Tibial nerve (tissue), 4 donors: ENCODE measurements at regions not wholly inside any gene's neighbourhood (a gene's known extent, or its start where the extent isn't known, plus 50 kb on each side); places are given as distances from the start of the nearest gene placed in this dataset.

Source experiments
- EP300 ChIP-seq, 2 donors: sonication (generic); formaldehyde crosslinking; IDR thresholded peaks; one replicate each; pipeline ENCODE4 v1.6.1; 2017; ENCODE audit warnings: antibody characterized with exemption in 2 of 2, mild to moderate bottlenecking in 1 of 2
- POLR2A ChIP-seq, 2 donors: fragments of 450-650 bp; IDR thresholded peaks; one replicate each; pipeline ENCODE4 v1.6.1; 2017; ENCODE audit warnings: antibody characterized with exemption in 2 of 2, mild to moderate bottlenecking in 2 of 2, moderate library complexity in 2 of 2
- TF ChIP-seq, protein P1 (sequence below), 5 experiments: fragments of 200-600 bp in 3 of 5; fragments of 450-650 bp in 2 of 5; sonication (generic) in 3 of 5; IDR thresholded peaks; one replicate each; pipeline ENCODE4 v1.5.1; 2016 to 2019; ENCODE audit warnings: antibody characterized with exemption in 5 of 5, mild to moderate bottlenecking in 3 of 5, moderate library complexity in 2 of 5

GRCh38 chr6:14781772-14782525, 463.9 kb upstream of the JARID2 start:
- TF ChIP-seq POLR2A (IDR thresholded peaks at IDR 0.05): no peak
- no peak for TF ChIP-seq EP300 (IDR thresholded peaks at IDR 0.05)
- TF ChIP-seq, protein P1, sequence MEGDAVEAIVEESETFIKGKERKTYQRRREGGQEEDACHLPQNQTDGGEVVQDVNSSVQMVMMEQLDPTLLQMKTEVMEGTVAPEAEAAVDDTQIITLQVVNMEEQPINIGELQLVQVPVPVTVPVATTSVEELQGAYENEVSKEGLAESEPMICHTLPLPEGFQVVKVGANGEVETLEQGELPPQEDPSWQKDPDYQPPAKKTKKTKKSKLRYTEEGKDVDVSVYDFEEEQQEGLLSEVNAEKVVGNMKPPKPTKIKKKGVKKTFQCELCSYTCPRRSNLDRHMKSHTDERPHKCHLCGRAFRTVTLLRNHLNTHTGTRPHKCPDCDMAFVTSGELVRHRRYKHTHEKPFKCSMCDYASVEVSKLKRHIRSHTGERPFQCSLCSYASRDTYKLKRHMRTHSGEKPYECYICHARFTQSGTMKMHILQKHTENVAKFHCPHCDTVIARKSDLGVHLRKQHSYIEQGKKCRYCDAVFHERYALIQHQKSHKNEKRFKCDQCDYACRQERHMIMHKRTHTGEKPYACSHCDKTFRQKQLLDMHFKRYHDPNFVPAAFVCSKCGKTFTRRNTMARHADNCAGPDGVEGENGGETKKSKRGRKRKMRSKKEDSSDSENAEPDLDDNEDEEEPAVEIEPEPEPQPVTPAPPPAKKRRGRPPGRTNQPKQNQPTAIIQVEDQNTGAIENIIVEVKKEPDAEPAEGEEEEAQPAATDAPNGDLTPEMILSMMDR (IDR thresholded peaks at IDR 0.05): no peak
